Testis (tissue), 2 donors: ENCODE measurements at regions not wholly inside any gene's neighbourhood (a gene's known extent, or its start where the extent isn't known, plus 50 kb on each side); places are given as distances from the start of the nearest gene placed in this dataset.

Source experiments
- POLR2A ChIP-seq: fragments of 450-650 bp; IDR thresholded peaks from one replicate; pipeline ENCODE4 v1.6.1; 2017; ENCODE audit warnings: antibody characterized with exemption, mild to moderate bottlenecking, moderate library complexity
- TF ChIP-seq, protein P1 (sequence below), 3 experiments: fragments of 450-650 bp in 2 of 3; fragments of 200-600 bp in 1 of 3; sonication (generic) in 1 of 3; IDR thresholded peaks; one replicate each; pipeline ENCODE4 v1.5.1; 2016 to 2019; ENCODE audit warnings: antibody characterized with exemption in 3 of 3, mild to moderate bottlenecking in 2 of 3, moderate library complexity in 1 of 3

GRCh38 chr16:26901196-26901861 is 165.4 kb upstream of the C16orf82 start:
- TF ChIP-seq, protein P1, sequence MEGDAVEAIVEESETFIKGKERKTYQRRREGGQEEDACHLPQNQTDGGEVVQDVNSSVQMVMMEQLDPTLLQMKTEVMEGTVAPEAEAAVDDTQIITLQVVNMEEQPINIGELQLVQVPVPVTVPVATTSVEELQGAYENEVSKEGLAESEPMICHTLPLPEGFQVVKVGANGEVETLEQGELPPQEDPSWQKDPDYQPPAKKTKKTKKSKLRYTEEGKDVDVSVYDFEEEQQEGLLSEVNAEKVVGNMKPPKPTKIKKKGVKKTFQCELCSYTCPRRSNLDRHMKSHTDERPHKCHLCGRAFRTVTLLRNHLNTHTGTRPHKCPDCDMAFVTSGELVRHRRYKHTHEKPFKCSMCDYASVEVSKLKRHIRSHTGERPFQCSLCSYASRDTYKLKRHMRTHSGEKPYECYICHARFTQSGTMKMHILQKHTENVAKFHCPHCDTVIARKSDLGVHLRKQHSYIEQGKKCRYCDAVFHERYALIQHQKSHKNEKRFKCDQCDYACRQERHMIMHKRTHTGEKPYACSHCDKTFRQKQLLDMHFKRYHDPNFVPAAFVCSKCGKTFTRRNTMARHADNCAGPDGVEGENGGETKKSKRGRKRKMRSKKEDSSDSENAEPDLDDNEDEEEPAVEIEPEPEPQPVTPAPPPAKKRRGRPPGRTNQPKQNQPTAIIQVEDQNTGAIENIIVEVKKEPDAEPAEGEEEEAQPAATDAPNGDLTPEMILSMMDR (IDR thresholded peaks at IDR 0.05): no peak
- TF ChIP-seq POLR2A: no peak
